ENCODE measurements at regions not wholly inside any gene's neighbourhood (a gene's known extent, or its start where the extent isn't known, plus 50 kb on each side); places are given as distances from the start of the nearest gene placed in this dataset.
A peak's percentile ranks its signal among the peaks of the same experiment; 100 is the strongest.

DNA sequence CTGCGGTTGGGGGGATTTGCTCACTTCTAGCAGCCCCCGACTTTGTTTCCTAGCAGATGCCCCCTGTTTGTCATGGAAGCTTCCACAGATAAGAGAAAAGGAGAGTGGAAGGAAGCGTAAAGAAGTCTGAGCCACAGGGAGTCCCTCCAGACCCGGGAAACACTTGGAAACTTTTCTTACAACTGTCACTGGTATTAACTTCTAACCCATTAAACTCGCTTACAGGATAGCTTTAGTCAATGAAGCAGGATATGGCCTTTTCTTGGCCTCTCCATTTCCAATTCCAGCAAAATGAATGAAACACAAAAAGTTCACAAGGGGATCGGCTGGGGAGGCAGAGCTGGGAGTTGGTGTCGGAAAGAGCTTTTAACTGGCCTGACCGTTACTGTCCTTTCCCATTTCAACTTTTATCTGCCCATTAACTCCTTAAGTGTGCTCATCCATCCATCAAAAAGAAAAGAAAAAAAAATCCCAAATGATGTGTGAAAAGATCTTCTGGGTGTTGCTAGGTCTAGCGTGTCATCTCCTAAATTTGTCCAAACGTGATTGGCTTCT is 231.9 kb upstream of the ARGLU1 start:
- Mint-ChIP-seq H3K36me3 (ENCODE audit: low read depth) (peaks cover 1% of the 10 kb centered on the region), H3K27me3 (ENCODE audit: low read depth) (peaks cover 13% of the 10 kb centered on the region), H3K27ac (ENCODE audit: unreplicated experiment) (no peak overlapping the region), H3K4me3 (ENCODE audit: unreplicated experiment) (no peak overlapping the region), H3K9me3 (ENCODE audit: low read depth) (no peaks in the 10 kb centered on the region), H3K4me1 (ENCODE audit: low read depth) (peaks cover 4% of the 10 kb centered on the region)
- TF ChIP-seq CTCF (IDR thresholded peaks at IDR 0.05) = no peak
- no peak for DNase-seq (ENCODE audit: low spot score)

DNA sequence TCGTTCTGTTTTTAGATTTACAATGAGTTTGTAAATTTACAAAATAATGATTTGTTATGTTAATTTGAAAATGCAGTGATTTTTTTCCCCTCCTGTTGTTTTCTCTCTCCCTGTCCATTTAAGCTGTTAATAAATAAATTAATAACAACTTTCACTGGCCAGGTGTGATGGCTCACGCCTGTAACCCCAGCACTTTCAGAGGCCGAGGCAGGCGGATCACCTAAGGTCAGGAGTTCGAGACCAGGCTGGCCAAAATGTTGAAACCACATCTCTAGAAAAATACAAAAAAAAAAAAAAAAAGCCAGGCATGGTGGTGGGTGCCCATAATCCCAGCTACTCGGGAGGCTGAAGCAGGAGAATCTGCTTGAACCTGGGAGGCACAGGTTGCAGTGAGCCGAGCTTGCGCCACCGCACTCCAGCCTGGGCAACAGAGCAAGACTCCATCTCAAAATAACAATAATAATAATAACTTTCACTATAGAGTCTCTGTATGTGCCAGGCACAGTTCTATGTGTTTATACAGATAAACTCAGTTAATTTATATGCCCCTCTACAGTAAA is 229.2 kb upstream of the ARGLU1 start:
- no peak overlapping the region for H3K4me3 Mint-ChIP-seq (ENCODE audit: unreplicated experiment)
- no peak for TF ChIP-seq CTCF (IDR thresholded peaks at IDR 0.05)
- peaks cover 1% of the 10 kb centered on the region for H3K36me3 Mint-ChIP-seq (ENCODE audit: low read depth)
- no peak for DNase-seq (ENCODE audit: low spot score)
- no peak overlapping the region for H3K27ac Mint-ChIP-seq (ENCODE audit: unreplicated experiment)
- peaks cover 13% of the 10 kb centered on the region for H3K27me3 Mint-ChIP-seq (ENCODE audit: low read depth)
- H3K9me3 Mint-ChIP-seq (ENCODE audit: low read depth) = no peaks in the 10 kb centered on the region
- peaks cover 9% of the 10 kb centered on the region for H3K4me1 Mint-ChIP-seq (ENCODE audit: low read depth)

- peak overlapping the region; percentile 69 for H3K4me3 Mint-ChIP-seq (ENCODE audit: unreplicated experiment)
- H3K27me3 Mint-ChIP-seq (ENCODE audit: low read depth) = peaks cover 13% of the 10 kb centered on the region
Observed at GRCh38 chr13:106796280-106797047, 228.5 kb upstream of the ARGLU1 start.

GRCh38 chr13:106795847-106796246 is 227.9 kb upstream of the ARGLU1 start:
- Mint-ChIP-seq H3K4me3 (ENCODE audit: unreplicated experiment) (peak overlapping the region; percentile 69), H3K36me3 (ENCODE audit: low read depth) (peaks cover 1% of the 10 kb centered on the region), H3K27ac (ENCODE audit: unreplicated experiment) (no peak overlapping the region), H3K4me1 (ENCODE audit: low read depth) (peaks cover 9% of the 10 kb centered on the region), H3K27me3 (ENCODE audit: low read depth) (peaks cover 13% of the 10 kb centered on the region), H3K9me3 (ENCODE audit: low read depth) (no peaks in the 10 kb centered on the region)
- DNase-seq (ENCODE audit: low spot score) = no peak
- TF ChIP-seq CTCF (IDR thresholded peaks at IDR 0.05) = no peak

More at GRCh38 chr13:106796280-106797047, 228.5 kb upstream of the ARGLU1 start:
- H3K9me3 Mint-ChIP-seq (ENCODE audit: low read depth) = no peaks in the 10 kb centered on the region
- DNase-seq (ENCODE audit: low spot score) = no peak
- H3K4me1 Mint-ChIP-seq (ENCODE audit: low read depth) = peaks cover 9% of the 10 kb centered on the region
- peaks cover 1% of the 10 kb centered on the region for H3K36me3 Mint-ChIP-seq (ENCODE audit: low read depth)
- H3K27ac Mint-ChIP-seq (ENCODE audit: unreplicated experiment) = no peak overlapping the region
- no peak for TF ChIP-seq CTCF (IDR thresholded peaks at IDR 0.05)

DNA sequence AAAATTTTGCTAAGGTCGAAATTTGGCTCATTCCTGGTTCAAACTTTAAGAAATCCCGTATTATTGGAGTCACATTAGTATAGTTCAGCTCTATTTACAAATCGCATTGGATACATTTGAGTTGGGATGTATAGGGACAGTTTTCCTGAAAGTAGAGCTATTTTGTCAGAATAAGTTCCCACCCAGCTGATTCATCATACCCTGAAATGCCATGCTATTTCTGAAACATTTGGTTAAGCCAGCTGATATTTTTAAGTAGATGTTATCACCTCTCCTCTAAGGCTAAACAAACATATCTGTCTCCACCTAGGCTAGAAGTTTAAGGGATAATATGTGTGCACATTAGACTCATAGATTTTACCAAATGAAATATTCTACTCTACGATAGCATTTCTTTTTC is 226.2 kb upstream of the ARGLU1 start:
- Mint-ChIP-seq H3K4me3 (ENCODE audit: unreplicated experiment) (no peak overlapping the region), H3K4me1 (ENCODE audit: low read depth) (peaks cover 9% of the 10 kb centered on the region), H3K9me3 (ENCODE audit: low read depth) (no peaks in the 10 kb centered on the region), H3K27ac (ENCODE audit: unreplicated experiment) (no peak overlapping the region), H3K27me3 (ENCODE audit: low read depth) (peaks cover 12% of the 10 kb centered on the region), H3K36me3 (ENCODE audit: low read depth) (peaks cover 1% of the 10 kb centered on the region)
- no peak for DNase-seq (ENCODE audit: low spot score)
- no peak for TF ChIP-seq CTCF (IDR thresholded peaks at IDR 0.05)

Data from chondrocyte (in vitro differentiated cells).